ENCODE measurements at regions not wholly inside any gene's neighbourhood (a gene's known extent, or its start where the extent isn't known, plus 50 kb on each side); places are given as distances from the start of the nearest gene placed in this dataset.

- TF ChIP-seq CTCF (IDR thresholded peaks at IDR 0.05), result no peak
- TF ChIP-seq POLR2AphosphoS5 (IDR thresholded peaks at IDR 0.05), result no peak
- no peak for TF ChIP-seq POLR2A (IDR thresholded peaks at IDR 0.05)
Observed at GRCh38 chr6:128657181-128657580, 136.8 kb upstream of the PTPRK start.

All from transverse colon (tissue), 4 donors.